HEK293T (cell line): ENCODE measurements at regions not wholly inside any gene's neighbourhood (a gene's known extent, or its start where the extent isn't known, plus 50 kb on each side); places are given as distances from the start of the nearest gene placed in this dataset.

Source experiments
- FOXA1 ChIP-seq: fragments of 450-650 bp; IDR thresholded peaks from 2 replicates; pipeline ENCODE4 v1.6.1; 2016; ENCODE audit warnings: mild to moderate bottlenecking
- FOXK2 ChIP-seq: fragments of 450-650 bp; IDR thresholded peaks from 2 replicates; pipeline ENCODE4 v1.6.1; 2016; ENCODE audit warnings: mild to moderate bottlenecking
- FOXM1 ChIP-seq: fragments of 450-650 bp; IDR thresholded peaks from 2 replicates; pipeline ENCODE4 v1.6.1; 2017; ENCODE audit warnings: mild to moderate bottlenecking, borderline replicate concordance

- TF ChIP-seq FOXK2 (no peak), FOXA1 (no peak), FOXM1 (no peak)
These were observed 409.1 kb upstream of the NR2F2 start for GRCh38 chr15:95921404-95921803.
